ENCODE measurements at regions not wholly inside any gene's neighbourhood (a gene's known extent, or its start where the extent isn't known, plus 50 kb on each side); places are given as distances from the start of the nearest gene placed in this dataset.

DNA sequence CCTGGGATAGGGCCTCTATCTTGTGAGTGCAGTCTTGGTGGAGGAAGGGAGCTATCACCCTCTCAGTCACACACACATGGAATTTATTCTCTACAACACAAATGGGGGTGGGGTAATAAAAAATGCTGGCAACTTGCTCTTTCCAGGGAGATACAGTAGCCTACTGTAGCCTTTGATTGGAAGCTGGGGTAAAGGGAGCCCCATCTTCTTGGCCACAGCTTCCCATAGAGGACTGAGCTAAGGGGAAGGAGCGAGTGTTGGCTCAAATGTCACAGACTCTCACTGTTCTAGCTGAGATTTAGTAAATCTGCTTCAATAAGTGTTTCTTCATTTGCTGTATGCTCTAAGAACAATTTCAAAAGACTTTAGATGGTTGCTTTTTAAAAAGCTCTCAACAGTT lies 222.2 kb upstream of the CXCL12 start:
- POLR2A ChIA-PET (ENCODE audit: unreplicated experiment): no interaction called here
- no TSS peak for BruUV-seq (replicated peaks)
- Histone ChIP-seq H2AFZ (no peak overlapping the region), H3K4me3 (no peak overlapping the region), H3K9me3 (ENCODE audit: insufficient read depth, low read depth) (no peaks in the 10 kb centered on the region), H3K4me2 (no peak overlapping the region), H3K27me3 (ENCODE audit: insufficient read depth, low read depth) (peaks cover 21% of the 10 kb centered on the region), H3K9me2 (ENCODE audit: insufficient read depth) (no peaks in the 10 kb centered on the region), H4K20me1 (ENCODE audit: insufficient read depth) (no peaks in the 10 kb centered on the region), H3F3A (ENCODE audit: insufficient read depth, low read depth) (no peaks in the 10 kb centered on the region), H3K27ac (no peak overlapping the region), H3K4me1 (replicated peaks; ENCODE audit: insufficient read depth) (no peaks in the 10 kb centered on the region), H3K79me2 (ENCODE audit: low read depth) (no peaks in the 10 kb centered on the region), H3K36me3 (ENCODE audit: low read depth) (no peaks in the 10 kb centered on the region)
- intact Hi-C loops (cut with micrococcal nuclease; ENCODE audit: unreplicated experiment): no loop called here
- CTCF ChIA-PET: no interaction called here
- TF ChIP-seq, protein P1, sequence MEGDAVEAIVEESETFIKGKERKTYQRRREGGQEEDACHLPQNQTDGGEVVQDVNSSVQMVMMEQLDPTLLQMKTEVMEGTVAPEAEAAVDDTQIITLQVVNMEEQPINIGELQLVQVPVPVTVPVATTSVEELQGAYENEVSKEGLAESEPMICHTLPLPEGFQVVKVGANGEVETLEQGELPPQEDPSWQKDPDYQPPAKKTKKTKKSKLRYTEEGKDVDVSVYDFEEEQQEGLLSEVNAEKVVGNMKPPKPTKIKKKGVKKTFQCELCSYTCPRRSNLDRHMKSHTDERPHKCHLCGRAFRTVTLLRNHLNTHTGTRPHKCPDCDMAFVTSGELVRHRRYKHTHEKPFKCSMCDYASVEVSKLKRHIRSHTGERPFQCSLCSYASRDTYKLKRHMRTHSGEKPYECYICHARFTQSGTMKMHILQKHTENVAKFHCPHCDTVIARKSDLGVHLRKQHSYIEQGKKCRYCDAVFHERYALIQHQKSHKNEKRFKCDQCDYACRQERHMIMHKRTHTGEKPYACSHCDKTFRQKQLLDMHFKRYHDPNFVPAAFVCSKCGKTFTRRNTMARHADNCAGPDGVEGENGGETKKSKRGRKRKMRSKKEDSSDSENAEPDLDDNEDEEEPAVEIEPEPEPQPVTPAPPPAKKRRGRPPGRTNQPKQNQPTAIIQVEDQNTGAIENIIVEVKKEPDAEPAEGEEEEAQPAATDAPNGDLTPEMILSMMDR (conservative IDR thresholded peaks at IDR 0.05): no peak
- TF ChIP-seq EZH2 (IDR thresholded peaks at IDR 0.05; ENCODE audit: low read depth): no peak
- no peak for DNase-seq

- no peak overlapping the region for H3K4me2 ChIP-seq
- no peak overlapping the region for H3K27ac ChIP-seq
- H3K4me1 ChIP-seq (replicated peaks; ENCODE audit: insufficient read depth): no peaks in the 10 kb centered on the region
- BruUV-seq (replicated peaks): no TSS peak
- no peaks in the 10 kb centered on the region for H3K36me3 ChIP-seq (ENCODE audit: low read depth)
- ChIA-PET POLR2A (ENCODE audit: unreplicated experiment) (no interaction called here), CTCF (no interaction called here)
- no peaks in the 10 kb centered on the region; the same call in 1 of the 2 replicates for H3K27me3 ChIP-seq (ENCODE audit: insufficient read depth, low read depth)
- peaks cover 1% of the 10 kb centered on the region; the same call in 1 of the 2 replicates for H3K9me3 ChIP-seq (ENCODE audit: insufficient read depth, low read depth)
- TF ChIP-seq EZH2 (IDR thresholded peaks at IDR 0.05; ENCODE audit: low read depth): no peak
- TF ChIP-seq, protein P1 (conservative IDR thresholded peaks at IDR 0.05): no peak
- no peak overlapping the region for H2AFZ ChIP-seq
- no peaks in the 10 kb centered on the region for H3F3A ChIP-seq (ENCODE audit: insufficient read depth, low read depth)
- no peak overlapping the region for H3K4me3 ChIP-seq
- H3K9me2 ChIP-seq (ENCODE audit: insufficient read depth): 0 out of 2 replicates have a peak, but pooled peaks cover 2% of the 10 kb centered on the region
- H3K79me2 ChIP-seq (ENCODE audit: low read depth): no peaks in the 10 kb centered on the region
- DNase-seq: no peak
- intact Hi-C loops (cut with micrococcal nuclease; ENCODE audit: unreplicated experiment): no loop called here
- no peaks in the 10 kb centered on the region for H4K20me1 ChIP-seq (ENCODE audit: insufficient read depth)
These were observed 234.0 kb upstream of the CXCL12 start for GRCh38 chr10:44618910-44619309.

DNA sequence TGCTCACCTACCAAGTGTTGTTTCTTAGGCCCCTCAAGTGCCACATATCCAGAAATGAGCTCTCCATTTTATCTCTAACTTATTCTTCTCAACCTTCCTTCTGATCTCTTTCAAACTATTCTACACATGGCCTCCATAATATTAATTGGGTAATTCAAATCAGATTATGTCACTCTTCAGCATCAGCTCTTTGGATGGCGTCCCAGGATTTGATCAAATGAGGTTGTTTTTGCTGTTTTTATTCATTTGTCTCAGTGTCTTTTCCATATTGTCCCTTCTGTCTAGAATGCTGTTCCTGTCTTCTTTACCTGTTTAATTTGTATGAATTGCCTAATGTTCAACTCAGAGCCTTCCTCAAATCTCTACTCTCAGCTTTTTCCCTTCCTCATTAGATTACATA lies 234.6 kb upstream of the CXCL12 start:
- TF ChIP-seq EZH2 (IDR thresholded peaks at IDR 0.05; ENCODE audit: low read depth): no peak
- TF ChIP-seq, protein P1 (conservative IDR thresholded peaks at IDR 0.05): no peak
- H3K36me3 ChIP-seq (ENCODE audit: low read depth): no peaks in the 10 kb centered on the region
- 0 out of 2 replicates have a peak, but pooled peaks cover 7% of the 10 kb centered on the region for H3K9me2 ChIP-seq (ENCODE audit: insufficient read depth)
- ChIA-PET CTCF (no interaction called here), POLR2A (ENCODE audit: unreplicated experiment) (no interaction called here)
- H3F3A ChIP-seq (ENCODE audit: insufficient read depth, low read depth): no peaks in the 10 kb centered on the region
- no peaks in the 10 kb centered on the region for H3K79me2 ChIP-seq (ENCODE audit: low read depth)
- H4K20me1 ChIP-seq (ENCODE audit: insufficient read depth): no peaks in the 10 kb centered on the region
- H2AFZ ChIP-seq: no peak overlapping the region
- H3K4me2 ChIP-seq: no peak overlapping the region
- no peak for DNase-seq
- H3K27me3 ChIP-seq (ENCODE audit: insufficient read depth, low read depth): no peaks in the 10 kb centered on the region; the same call in 1 of the 2 replicates
- BruUV-seq (replicated peaks): no TSS peak
- H3K27ac ChIP-seq: no peak overlapping the region
- H3K4me1 ChIP-seq (replicated peaks; ENCODE audit: insufficient read depth): no peaks in the 10 kb centered on the region
- no peak overlapping the region for H3K4me3 ChIP-seq
- peaks cover 3% of the 10 kb centered on the region; the same call in 1 of the 2 replicates for H3K9me3 ChIP-seq (ENCODE audit: insufficient read depth, low read depth)
- intact Hi-C loops (cut with micrococcal nuclease; ENCODE audit: unreplicated experiment): no loop called here

All from PC-9 (cell line).